ENCODE measurements at regions not wholly inside any gene's neighbourhood (a gene's known extent, or its start where the extent isn't known, plus 50 kb on each side); places are given as distances from the start of the nearest gene placed in this dataset.
"Not testable (repeated sequence)": the region's sequence is repeated elsewhere in the genome, so short reads cannot be mapped to it uniquely, and the experiment has no call there.

- DNase-seq, result no peak
Observed at GRCh38 chr13:47892374-47892773, 108.7 kb downstream of the SUCLA2 start.

DNA sequence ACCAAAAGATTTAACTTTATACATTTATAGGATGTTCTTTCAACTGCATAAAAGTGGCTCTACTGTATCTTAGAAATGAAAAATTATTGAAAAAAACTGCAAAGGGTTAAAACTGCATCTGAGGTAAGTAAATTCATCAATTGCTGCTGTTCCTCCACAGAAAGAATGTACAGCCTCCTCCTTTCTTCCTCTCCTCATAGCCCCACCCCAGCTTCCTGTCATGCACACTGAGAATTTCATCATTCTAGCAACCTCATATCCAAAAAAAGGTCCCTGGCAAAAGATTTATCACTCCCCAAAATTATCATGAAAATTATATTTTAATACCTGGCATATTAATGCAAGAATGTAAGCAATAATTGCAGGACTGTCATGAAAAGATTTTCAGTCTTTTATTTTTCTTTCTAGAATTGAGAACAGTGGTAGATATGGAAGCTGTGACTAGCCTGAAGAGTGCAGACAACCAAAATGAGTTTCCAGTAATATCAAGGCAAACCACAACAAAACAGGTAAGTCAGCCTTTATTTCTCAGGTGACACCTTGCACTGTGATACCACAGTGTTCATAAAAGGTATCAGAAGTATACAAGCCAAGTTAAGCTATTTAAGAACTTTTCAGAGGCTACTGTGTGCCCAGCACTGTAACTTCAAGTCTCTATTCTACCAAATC is 110.8 kb downstream of the SUCLA2 start:
- DNase-seq, result no peak

DNA sequence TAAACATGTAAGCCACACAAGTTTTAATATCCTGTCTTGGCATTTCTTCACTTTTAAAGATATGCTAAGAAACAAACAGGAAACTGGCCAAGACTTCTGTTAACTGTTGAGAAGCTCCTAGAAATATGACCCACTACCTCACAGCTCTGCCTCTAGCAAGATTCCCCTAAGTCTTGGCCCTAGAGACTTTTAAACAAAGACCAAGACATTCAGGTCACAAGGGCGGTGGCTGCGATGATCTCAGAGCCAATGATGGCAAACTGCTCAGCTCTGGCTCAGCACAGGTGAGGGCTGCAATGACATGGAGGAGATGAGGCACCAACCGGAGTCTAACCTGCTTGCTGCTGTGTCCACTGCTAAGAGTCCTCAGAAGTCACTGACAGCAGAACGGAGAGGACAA is 114.8 kb downstream of the SUCLA2 start:
- DNase-seq, result no peak

DNA sequence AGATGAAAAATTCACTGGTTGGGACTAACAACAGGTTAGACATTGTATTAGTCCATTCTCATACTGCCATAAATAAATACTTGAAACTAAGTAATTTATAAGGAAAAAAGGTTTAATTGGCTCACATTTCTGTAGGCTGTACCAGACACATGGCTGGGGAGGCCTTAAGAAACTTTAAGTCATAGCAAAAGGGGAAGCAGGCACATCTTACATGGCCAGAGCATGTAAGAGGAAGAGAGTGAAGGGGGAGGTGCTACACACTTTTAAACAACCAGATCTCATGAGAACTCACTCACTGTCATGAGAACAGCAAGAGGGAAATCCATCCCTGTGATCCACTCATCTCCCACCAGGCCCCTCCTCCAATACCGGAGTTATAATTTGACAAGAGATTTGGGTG is 125.9 kb downstream of the SUCLA2 start:
- no peak for DNase-seq

GRCh38 chr13:47873987-47874386 is 127.1 kb downstream of the SUCLA2 start:
- DNase-seq, result not testable (repeated sequence)

GRCh38 chr13:47873319-47873718 is 127.8 kb downstream of the SUCLA2 start:
- not testable (repeated sequence) for DNase-seq

DNA sequence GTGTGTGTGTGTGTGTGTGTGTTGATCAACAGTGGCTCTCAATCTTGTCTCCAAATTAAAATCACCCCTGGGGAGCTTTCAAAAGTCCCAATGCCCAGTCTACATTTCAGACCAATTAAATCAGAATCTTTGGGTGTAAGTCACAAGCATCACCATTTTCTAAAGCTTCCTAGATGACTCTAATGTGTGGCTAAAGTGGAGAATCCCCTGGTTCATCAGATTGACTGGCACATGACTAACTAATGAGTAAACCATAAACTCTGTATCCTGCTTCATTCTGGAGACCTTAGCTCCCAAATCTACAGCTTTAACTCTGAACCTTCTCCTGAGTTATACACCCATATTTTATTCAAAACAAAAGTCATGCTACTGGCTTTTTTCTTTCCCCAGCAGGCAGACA is 131.3 kb downstream of the SUCLA2 start:
- DNase-seq, result no peak

DNA sequence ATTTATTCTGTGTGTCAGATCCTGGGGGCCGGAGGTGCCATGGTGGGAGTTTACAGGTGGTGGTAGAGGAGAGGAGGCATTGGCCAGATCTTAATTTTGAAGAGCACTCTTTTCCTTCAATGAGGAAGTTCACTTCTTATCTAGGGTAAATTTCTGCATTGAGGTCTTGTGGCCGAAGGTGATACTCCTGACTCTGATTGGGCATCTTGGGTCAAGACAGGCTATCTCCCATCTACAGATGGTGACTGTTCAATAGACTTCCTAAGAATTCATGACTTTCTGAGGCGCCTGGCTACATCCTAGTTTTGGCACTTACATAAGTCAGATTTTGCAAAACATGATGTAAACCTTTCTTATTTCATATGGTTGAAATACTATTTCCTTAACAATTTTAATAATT is 135.2 kb downstream of the SUCLA2 start:
- no peak for DNase-seq

DNA sequence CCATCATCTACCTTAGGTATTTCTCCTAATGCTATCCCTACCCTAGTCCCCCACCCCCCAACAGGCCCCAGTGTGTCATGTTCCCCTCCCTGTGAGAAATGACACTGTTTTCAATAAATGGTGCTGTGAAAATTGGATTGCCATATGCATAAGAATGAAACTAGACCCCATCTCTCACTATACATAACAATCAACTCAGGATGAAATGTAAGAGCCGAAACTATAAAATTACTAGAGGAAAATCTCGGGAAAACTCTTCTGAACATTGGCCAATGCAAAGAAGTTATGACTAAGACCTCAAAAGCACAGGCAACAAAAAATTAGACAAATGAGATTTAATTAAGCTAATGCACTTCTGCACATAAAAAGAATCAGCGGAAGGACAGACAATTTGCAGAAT is 138.2 kb downstream of the SUCLA2 start:
- no peak for DNase-seq

- no peak for DNase-seq
Observed at GRCh38 chr13:47859165-47859564, 141.9 kb downstream of the SUCLA2 start.

GRCh38 chr13:47858042-47859025 is 142.7 kb downstream of the SUCLA2 start:
- DNase-seq, result no peak

GRCh38 chr13:47853236-47853635 is 147.8 kb downstream of the SUCLA2 start:
- no peak for DNase-seq

GRCh38 chr13:47846886-47847285 is 154.2 kb downstream of the SUCLA2 start:
- no peak for DNase-seq

- DNase-seq, result no peak
Observed at GRCh38 chr13:47845981-47846380, 155.1 kb downstream of the SUCLA2 start.

DNA sequence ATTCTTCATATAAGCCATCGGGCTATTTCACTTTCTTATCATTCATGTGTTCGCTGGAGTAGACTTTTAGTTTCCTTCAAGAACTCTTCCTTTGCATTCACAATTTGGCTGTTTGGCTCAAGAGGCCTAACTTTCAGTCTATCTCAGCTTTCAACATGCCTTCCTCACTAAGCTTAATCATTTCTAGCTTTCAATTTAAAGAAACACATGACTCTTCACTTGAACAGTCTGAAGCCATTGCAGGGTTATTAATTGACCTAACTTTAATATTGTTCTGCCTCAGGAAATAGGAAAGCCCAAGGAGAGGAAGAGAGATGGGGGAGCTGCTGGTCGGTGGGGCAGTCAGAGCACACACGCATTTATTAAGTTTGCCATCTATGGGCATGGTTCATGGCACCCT is 158.1 kb downstream of the SUCLA2 start:
- DNase-seq, result no peak

- no peak for DNase-seq
Observed at GRCh38 chr13:47841151-47841550, 159.9 kb downstream of the SUCLA2 start.

DNA sequence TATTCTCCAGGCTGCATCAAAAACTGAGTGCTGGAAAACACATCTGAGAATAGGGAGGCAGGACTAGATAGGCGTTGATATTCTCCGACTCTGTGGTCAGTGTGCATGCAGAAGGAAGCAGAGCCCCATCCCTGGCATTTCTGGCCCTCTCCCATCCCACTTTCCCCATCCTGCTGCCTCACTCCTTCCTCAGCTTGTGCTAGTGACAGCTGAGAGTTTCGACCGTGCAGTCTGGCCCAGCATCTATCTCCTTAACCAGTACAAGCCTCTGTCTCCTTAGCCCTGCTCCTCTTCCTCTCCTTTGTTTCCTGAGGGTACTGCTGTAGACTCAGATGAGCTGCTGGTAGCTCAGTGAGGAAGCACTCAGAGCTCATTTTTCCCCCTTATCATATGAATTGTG is 163.2 kb downstream of the SUCLA2 start:
- DNase-seq, result no peak

DNA sequence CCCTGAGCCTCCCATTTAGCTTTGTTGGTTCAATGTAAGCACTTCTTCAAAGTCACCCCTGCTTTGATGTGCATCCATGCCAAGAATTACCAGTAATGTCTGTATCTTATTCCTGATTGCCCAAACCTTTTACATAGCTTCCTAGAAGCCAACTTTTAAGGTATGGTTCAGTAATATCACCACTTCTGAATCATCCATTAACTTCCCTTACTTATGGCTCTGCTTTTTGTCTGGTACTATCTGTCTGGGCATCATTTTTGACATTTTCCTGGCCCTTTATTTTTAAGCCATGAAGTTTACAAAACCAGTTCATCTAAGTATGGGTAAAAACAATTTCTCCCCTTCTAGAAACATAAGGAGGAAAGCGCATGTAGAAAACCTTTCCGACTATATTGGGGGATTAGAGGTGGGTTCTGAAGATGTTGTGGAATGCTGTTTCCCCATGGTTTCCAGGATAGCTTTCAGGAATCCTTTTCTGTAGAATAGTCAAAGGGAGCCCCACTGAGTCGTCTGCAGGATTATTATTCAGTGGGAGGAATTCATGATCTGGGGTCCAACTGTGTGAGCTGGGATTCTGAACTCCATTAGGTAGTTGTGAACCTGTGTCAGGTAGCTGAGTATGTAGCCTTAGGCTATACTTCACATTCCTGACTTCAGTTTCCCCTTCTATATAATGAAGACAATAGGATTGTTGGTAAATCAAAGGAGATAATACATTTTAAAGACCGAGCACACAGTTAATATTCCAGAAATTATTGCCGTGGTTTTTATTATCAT is 163.8 kb downstream of the SUCLA2 start:
- no peak for DNase-seq

GRCh38 chr13:47835470-47836228 is 165.4 kb downstream of the SUCLA2 start:
- no peak for DNase-seq

DNA sequence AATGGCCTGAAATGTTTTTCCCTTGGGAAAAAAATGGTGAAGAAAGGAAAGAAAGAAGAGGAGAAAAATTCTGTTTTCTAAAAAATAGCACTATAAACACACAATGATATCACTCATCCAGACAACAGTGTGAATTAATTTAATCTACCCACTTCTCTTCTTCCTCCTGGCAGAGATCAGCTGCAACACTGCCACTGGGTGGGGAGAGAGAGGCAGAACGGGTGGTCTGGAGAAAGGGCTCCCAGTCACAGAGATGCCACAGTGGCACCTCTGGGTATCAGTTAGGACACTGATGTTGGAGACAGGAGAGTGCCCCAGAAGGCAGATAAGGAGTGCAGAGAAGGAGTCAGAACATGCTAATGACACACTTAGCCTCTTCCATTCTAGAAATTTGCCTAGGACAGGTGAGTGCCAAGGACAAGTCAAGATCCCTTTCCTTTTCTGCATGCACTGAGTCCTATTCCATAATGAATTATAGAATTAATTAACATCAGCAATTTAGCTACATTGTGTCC is 168.6 kb downstream of the SUCLA2 start:
- DNase-seq, result no peak

- DNase-seq, result no peak
Observed at GRCh38 chr13:47831265-47831664, 169.8 kb downstream of the SUCLA2 start.

GRCh38 chr13:47829690-47830089 is 171.4 kb downstream of the SUCLA2 start:
- DNase-seq, result no peak
